ENCODE measurements at regions not wholly inside any gene's neighbourhood (a gene's known extent, or its start where the extent isn't known, plus 50 kb on each side); places are given as distances from the start of the nearest gene placed in this dataset.

- no peak for DNase-seq (ENCODE audit: low read depth)
Measured at GRCh38 chr18:78595924-78596573, 383.6 kb upstream of the SALL3 start.

- no peak for DNase-seq (ENCODE audit: low read depth)
Measured at GRCh38 chr18:78596794-78597345, 382.7 kb upstream of the SALL3 start.

- DNase-seq (ENCODE audit: low read depth): no peak
Measured at GRCh38 chr18:78601349-78601748, 378.3 kb upstream of the SALL3 start.

- DNase-seq (ENCODE audit: low read depth): no peak
Measured at GRCh38 chr18:78601923-78602322, 377.7 kb upstream of the SALL3 start.

- no peak for DNase-seq (ENCODE audit: low read depth)
Measured at GRCh38 chr18:78602430-78602829, 377.2 kb upstream of the SALL3 start.

GRCh38 chr18:78603102-78603983 is 376.3 kb upstream of the SALL3 start:
- DNase-seq (ENCODE audit: low read depth): no peak

GRCh38 chr18:78605255-78605654 is 374.4 kb upstream of the SALL3 start:
- DNase-seq (ENCODE audit: low read depth): no peak

GRCh38 chr18:78607221-78607620 is 372.4 kb upstream of the SALL3 start:
- no peak for DNase-seq (ENCODE audit: low read depth)

- no peak for DNase-seq (ENCODE audit: low read depth)
Measured at GRCh38 chr18:78607784-78608183, 371.8 kb upstream of the SALL3 start.

- DNase-seq (ENCODE audit: low read depth): no peak
Measured at GRCh38 chr18:78610179-78610578, 369.4 kb upstream of the SALL3 start.

- no peak for DNase-seq (ENCODE audit: low read depth)
Measured at GRCh38 chr18:78611201-78611800, 368.3 kb upstream of the SALL3 start.

- DNase-seq (ENCODE audit: low read depth): no peak
Measured at GRCh38 chr18:78611869-78612268, 367.7 kb upstream of the SALL3 start.

GRCh38 chr18:78612318-78612717 is 367.3 kb upstream of the SALL3 start:
- DNase-seq (ENCODE audit: low read depth): no peak

- DNase-seq (ENCODE audit: low read depth): no peak
Measured at GRCh38 chr18:78612801-78613200, 366.8 kb upstream of the SALL3 start.

- DNase-seq (ENCODE audit: low read depth): no peak
Measured at GRCh38 chr18:78618726-78619125, 360.9 kb upstream of the SALL3 start.

GRCh38 chr18:78619854-78620253 is 359.8 kb upstream of the SALL3 start:
- no peak for DNase-seq (ENCODE audit: low read depth)

GRCh38 chr18:78620326-78620725 is 359.3 kb upstream of the SALL3 start:
- DNase-seq (ENCODE audit: low read depth): no peak

- no peak for DNase-seq (ENCODE audit: low read depth)
Measured at GRCh38 chr18:78621141-78621755, 358.4 kb upstream of the SALL3 start.

- DNase-seq (ENCODE audit: low read depth): no peak
Measured at GRCh38 chr18:78622251-78622906, 357.2 kb upstream of the SALL3 start.

- no peak for DNase-seq (ENCODE audit: low read depth)
Measured at GRCh38 chr18:78622907-78623541, 356.6 kb upstream of the SALL3 start.

GRCh38 chr18:78624646-78625279 is 354.9 kb upstream of the SALL3 start:
- no peak for DNase-seq (ENCODE audit: low read depth)
